ENCODE measurements at regions not wholly inside any gene's neighbourhood (a gene's known extent, or its start where the extent isn't known, plus 50 kb on each side); places are given as distances from the start of the nearest gene placed in this dataset.
"Not testable (repeated sequence)": the region's sequence is repeated elsewhere in the genome, so short reads cannot be mapped to it uniquely, and the experiment has no call there.

GRCh38 chr2:175253871-175254270, 72.4 kb upstream of the ATP5MC3 start:
- POLR2A ChIA-PET: no interaction called here
- no peaks in the 10 kb centered on the region for H3K4me1 ChIP-seq (ENCODE audit: control extremely low read depth in 1 of 4, control insufficient read depth in 4 of 4, insufficient read depth in 4 of 4, low read length in 3 of 4)
- DNase-seq: no peak
- H3K36me3 ChIP-seq (ENCODE audit: control insufficient read depth in 4 of 4, insufficient read depth in 4 of 4, low read length in 3 of 4): no peaks in the 10 kb centered on the region
- H3K27ac ChIP-seq (ENCODE audit: insufficient read depth in 1 of 2, low read depth in 1 of 2, low read length in 2 of 2, poor library complexity in 1 of 2, severe bottlenecking in 2 of 2): no peak overlapping the region
- CTCF ChIA-PET: no interaction called here
- 91% methylated on average over 3 of the region's 3 CpGs for WGBS (ENCODE audit: insufficient coverage)
- peaks cover under 1 to 28% (median 4%) of the 10 kb centered on the region in 5 experiments for H3K27me3 ChIP-seq (replicated peaks in 2 of 5; ENCODE audit: control insufficient read depth in 4 of 5, insufficient read depth in 5 of 5, low read length in 4 of 5)
- peaks cover 0 to 4% (median under 1%) of the 10 kb centered on the region in 5 experiments for H3K9me3 ChIP-seq (ENCODE audit: control extremely low read depth in 1 of 5, control insufficient read depth in 4 of 5, insufficient read depth in 2 of 5, low read depth in 1 of 5, low read length in 4 of 5)
- H3K4me3 ChIP-seq (ENCODE audit: control insufficient read depth in 1 of 7, extremely low read depth in 1 of 7, insufficient read depth in 4 of 7, low read depth in 2 of 7, low read length in 6 of 7): no peak overlapping the region

DNA sequence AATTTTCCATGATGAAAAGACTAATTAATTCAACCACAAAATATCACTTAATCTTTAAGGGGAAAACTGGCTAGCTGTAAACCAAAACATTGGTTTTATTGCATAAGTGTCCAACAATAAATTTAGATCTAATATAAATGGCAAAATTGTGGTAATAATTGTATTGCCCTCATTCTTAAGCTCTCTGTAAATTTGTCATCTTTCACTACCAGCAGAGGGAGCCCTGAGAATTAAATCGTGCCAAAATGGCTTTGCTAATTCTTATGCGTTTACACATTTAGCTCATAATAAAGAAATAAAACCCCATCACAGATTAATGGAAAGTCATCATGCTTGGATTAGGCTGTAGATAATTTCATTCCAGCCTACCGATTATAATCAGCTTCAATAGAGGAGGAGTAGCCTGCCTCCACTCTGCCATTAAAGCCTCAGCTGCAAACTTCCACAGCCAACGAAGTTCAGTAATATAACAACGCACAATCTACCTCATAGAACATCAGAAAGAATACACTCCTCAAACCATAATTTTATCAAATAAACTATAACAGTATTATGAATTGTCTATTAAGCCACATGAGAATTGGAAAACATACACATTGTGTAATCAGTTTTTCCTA, 70.0 kb upstream of the ATP5MC3 start:
- Histone ChIP-seq H3K27me3 (replicated peaks in 2 of 5; ENCODE audit: control insufficient read depth in 4 of 5, insufficient read depth in 5 of 5, low read length in 4 of 5) (peaks cover 2 to 36% (median 9%) of the 10 kb centered on the region in 5 experiments), H3K27ac (ENCODE audit: insufficient read depth in 1 of 2, low read depth in 1 of 2, low read length in 2 of 2, poor library complexity in 1 of 2, severe bottlenecking in 2 of 2) (no peak overlapping the region), H3K36me3 (ENCODE audit: control insufficient read depth in 4 of 4, insufficient read depth in 4 of 4, low read length in 3 of 4) (no peaks in the 10 kb centered on the region), H3K9me3 (ENCODE audit: control extremely low read depth in 1 of 5, control insufficient read depth in 4 of 5, insufficient read depth in 2 of 5, low read depth in 1 of 5, low read length in 4 of 5) (no peaks in the 10 kb centered on the region), H3K4me3 (ENCODE audit: control insufficient read depth in 1 of 7, extremely low read depth in 1 of 7, insufficient read depth in 4 of 7, low read depth in 2 of 7, low read length in 6 of 7) (no peak overlapping the region), H3K4me1 (ENCODE audit: control extremely low read depth in 1 of 4, control insufficient read depth in 4 of 4, insufficient read depth in 4 of 4, low read length in 3 of 4) (no peaks in the 10 kb centered on the region)
- CTCF ChIA-PET: interaction anchor here (0.7 to 4.8 kb wide), 19 partner anchors 8 to 850 kb away, joined by 3 to 31 read pairs (median 5); no protein-coding TSS in a partner anchor
- POLR2A ChIA-PET: interaction anchor here (0.6 kb wide), 1 partner anchor 780 kb away, joined by 3 read pairs; no protein-coding TSS in a partner anchor
- peak; percentile 44 to 73 (median 66) for DNase-seq
- WGBS (ENCODE audit: insufficient coverage): 0% methylated on average over 3 of the region's 5 CpGs

DNA sequence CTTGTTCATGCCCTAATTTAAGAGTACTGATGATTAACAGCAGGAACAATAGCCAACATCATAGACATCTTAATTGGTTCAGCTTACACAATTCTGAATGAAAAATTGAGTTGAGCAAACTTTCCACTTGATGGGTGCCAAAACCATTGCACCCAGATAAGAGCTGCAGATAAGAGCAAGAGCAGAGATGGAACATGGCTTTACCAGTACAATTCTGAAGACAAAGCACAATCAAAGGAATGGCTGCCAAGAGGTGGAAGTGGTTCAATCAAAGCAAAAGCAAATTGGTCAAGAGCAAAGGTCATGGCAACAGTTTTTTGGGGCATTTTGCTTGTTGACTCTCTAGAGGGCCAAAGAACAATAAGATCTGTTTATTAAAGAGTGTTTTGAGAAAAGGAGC, 65.6 kb upstream of the ATP5MC3 start:
- no peak overlapping the region for H3K4me3 ChIP-seq (ENCODE audit: control insufficient read depth in 1 of 7, extremely low read depth in 1 of 7, insufficient read depth in 4 of 7, low read depth in 2 of 7, low read length in 6 of 7)
- no peak for DNase-seq
- no peaks in the 10 kb centered on the region for H3K36me3 ChIP-seq (ENCODE audit: control insufficient read depth in 4 of 4, insufficient read depth in 4 of 4, low read length in 3 of 4)
- no peaks in the 10 kb centered on the region for H3K4me1 ChIP-seq (ENCODE audit: control extremely low read depth in 1 of 4, control insufficient read depth in 4 of 4, insufficient read depth in 4 of 4, low read length in 3 of 4)
- H3K9me3 ChIP-seq (ENCODE audit: control extremely low read depth in 1 of 5, control insufficient read depth in 4 of 5, insufficient read depth in 2 of 5, low read depth in 1 of 5, low read length in 4 of 5): no peaks in the 10 kb centered on the region
- CTCF ChIA-PET: interaction anchor here (1.2 kb wide), 1 partner anchor 14 kb away, joined by 3 read pairs; no protein-coding TSS in a partner anchor
- H3K27ac ChIP-seq (ENCODE audit: insufficient read depth in 1 of 2, low read depth in 1 of 2, low read length in 2 of 2, poor library complexity in 1 of 2, severe bottlenecking in 2 of 2): no peak overlapping the region
- POLR2A ChIA-PET: no interaction called here
- peaks cover 2 to 21% (median 10%) of the 10 kb centered on the region in 5 experiments for H3K27me3 ChIP-seq (replicated peaks in 2 of 5; ENCODE audit: control insufficient read depth in 4 of 5, insufficient read depth in 5 of 5, low read length in 4 of 5)

DNA sequence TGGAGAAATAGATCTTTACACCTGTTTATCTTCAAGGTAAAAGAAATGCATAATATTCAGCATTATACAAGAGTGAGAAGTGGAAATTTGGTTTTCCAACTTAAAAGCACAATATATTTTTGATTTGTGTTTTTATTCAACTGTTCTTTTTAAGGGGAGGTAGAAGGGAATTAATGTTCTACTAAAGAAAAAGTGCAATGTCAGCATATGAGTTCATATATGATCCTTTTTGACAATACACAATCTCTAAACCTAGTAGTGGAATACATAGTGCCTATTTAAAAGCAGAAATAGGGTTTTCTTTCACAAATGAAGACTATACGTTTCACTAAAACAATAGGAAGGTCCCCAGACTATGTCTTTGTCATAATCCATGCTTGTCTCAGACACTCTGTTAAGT, 63.2 kb upstream of the ATP5MC3 start:
- no peak for DNase-seq

DNA sequence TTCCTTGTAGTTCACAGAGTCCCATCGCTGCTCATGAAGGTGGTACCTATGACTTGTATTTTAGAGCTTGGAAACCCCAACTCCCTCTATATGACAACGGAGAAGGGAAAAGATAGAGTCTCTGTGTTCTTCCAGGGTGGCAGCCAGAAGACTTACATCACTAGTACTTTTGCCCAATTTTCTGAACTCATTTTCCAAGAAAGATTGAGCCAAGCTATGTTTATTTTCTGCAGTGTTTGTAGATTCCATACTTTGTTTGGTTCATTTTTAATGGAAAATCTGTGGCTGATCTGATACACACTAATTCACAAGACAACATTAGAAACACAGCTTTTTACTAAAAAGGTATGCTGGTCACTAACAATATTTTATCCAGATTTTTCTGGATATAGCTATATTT, 60.2 kb upstream of the ATP5MC3 start:
- H3K4me1 ChIP-seq (ENCODE audit: control extremely low read depth in 1 of 4, control insufficient read depth in 4 of 4, insufficient read depth in 4 of 4, low read length in 3 of 4): no peaks in the 10 kb centered on the region
- peaks cover 0 to 6% (median 0%) of the 10 kb centered on the region in 5 experiments for H3K27me3 ChIP-seq (replicated peaks in 2 of 5; ENCODE audit: control insufficient read depth in 4 of 5, insufficient read depth in 5 of 5, low read length in 4 of 5)
- H3K9me3 ChIP-seq (ENCODE audit: control extremely low read depth in 1 of 5, control insufficient read depth in 4 of 5, insufficient read depth in 2 of 5, low read depth in 1 of 5, low read length in 4 of 5): peaks cover 0 to 8% (median 3%) of the 10 kb centered on the region in 5 experiments
- DNase-seq: no peak
- H3K27ac ChIP-seq (ENCODE audit: insufficient read depth in 1 of 2, low read depth in 1 of 2, low read length in 2 of 2, poor library complexity in 1 of 2, severe bottlenecking in 2 of 2): no peak overlapping the region
- ChIA-PET CTCF (interaction anchor here (1.4 to 4.2 kb wide), 2 partner anchors 9 to 37 kb away, joined by 5 to 20 read pairs; no protein-coding TSS in a partner anchor), POLR2A (no interaction called here)
- no peak overlapping the region for H3K4me3 ChIP-seq (ENCODE audit: control insufficient read depth in 1 of 7, extremely low read depth in 1 of 7, insufficient read depth in 4 of 7, low read depth in 2 of 7, low read length in 6 of 7)
- no peaks in the 10 kb centered on the region for H3K36me3 ChIP-seq (ENCODE audit: control insufficient read depth in 4 of 4, insufficient read depth in 4 of 4, low read length in 3 of 4)
- 100% methylated on average over 1 of the region's 2 CpGs for WGBS (ENCODE audit: insufficient coverage)

More for the DNA sequence above, 63.2 kb upstream of the ATP5MC3 start:
- Histone ChIP-seq H3K4me3 (ENCODE audit: control insufficient read depth in 1 of 7, extremely low read depth in 1 of 7, insufficient read depth in 4 of 7, low read depth in 2 of 7, low read length in 6 of 7) (no peak overlapping the region), H3K36me3 (ENCODE audit: control insufficient read depth in 4 of 4, insufficient read depth in 4 of 4, low read length in 3 of 4) (no peaks in the 10 kb centered on the region), H3K4me1 (ENCODE audit: control extremely low read depth in 1 of 4, control insufficient read depth in 4 of 4, insufficient read depth in 4 of 4, low read length in 3 of 4) (no peaks in the 10 kb centered on the region), H3K27me3 (replicated peaks in 2 of 5; ENCODE audit: control insufficient read depth in 4 of 5, insufficient read depth in 5 of 5, low read length in 4 of 5) (peaks cover 0 to 21% (median 12%) of the 10 kb centered on the region in 5 experiments), H3K27ac (ENCODE audit: insufficient read depth in 1 of 2, low read depth in 1 of 2, low read length in 2 of 2, poor library complexity in 1 of 2, severe bottlenecking in 2 of 2) (no peak overlapping the region), H3K9me3 (ENCODE audit: control extremely low read depth in 1 of 5, control insufficient read depth in 4 of 5, insufficient read depth in 2 of 5, low read depth in 1 of 5, low read length in 4 of 5) (no peaks in the 10 kb centered on the region)
- WGBS (ENCODE audit: insufficient coverage): 80% methylated on average over 1 of the region's 1 CpG
- CTCF ChIA-PET: interaction anchor here (1.6 kb wide), 1 partner anchor 10 kb away, joined by 3 read pairs; no protein-coding TSS in a partner anchor
- POLR2A ChIA-PET: no interaction called here

- H3K27ac ChIP-seq (ENCODE audit: insufficient read depth in 1 of 2, low read depth in 1 of 2, low read length in 2 of 2, poor library complexity in 1 of 2, severe bottlenecking in 2 of 2); H3K36me3 ChIP-seq (ENCODE audit: control insufficient read depth in 4 of 4, insufficient read depth in 4 of 4, low read length in 3 of 4); H3K4me1 ChIP-seq (ENCODE audit: control extremely low read depth in 1 of 4, control insufficient read depth in 4 of 4, insufficient read depth in 4 of 4, low read length in 3 of 4); DNase-seq; POLR2A ChIA-PET; H3K27me3 ChIP-seq (replicated peaks in 2 of 5; ENCODE audit: control insufficient read depth in 4 of 5, insufficient read depth in 5 of 5, low read length in 4 of 5); H3K4me3 ChIP-seq (ENCODE audit: control insufficient read depth in 1 of 7, extremely low read depth in 1 of 7, insufficient read depth in 4 of 7, low read depth in 2 of 7, low read length in 6 of 7); H3K9me3 ChIP-seq (ENCODE audit: control extremely low read depth in 1 of 5, control insufficient read depth in 4 of 5, insufficient read depth in 2 of 5, low read depth in 1 of 5, low read length in 4 of 5): not testable (repeated sequence)
- CTCF ChIA-PET: interaction anchor here (4.2 kb wide), 1 partner anchor 11 kb away, joined by 20 read pairs; no protein-coding TSS in a partner anchor
- no CpG with 5 or more reads among the region's 2 CpGs for WGBS (ENCODE audit: insufficient coverage)
Measured at GRCh38 chr2:175240033-175240432, 58.5 kb upstream of the ATP5MC3 start.

DNA sequence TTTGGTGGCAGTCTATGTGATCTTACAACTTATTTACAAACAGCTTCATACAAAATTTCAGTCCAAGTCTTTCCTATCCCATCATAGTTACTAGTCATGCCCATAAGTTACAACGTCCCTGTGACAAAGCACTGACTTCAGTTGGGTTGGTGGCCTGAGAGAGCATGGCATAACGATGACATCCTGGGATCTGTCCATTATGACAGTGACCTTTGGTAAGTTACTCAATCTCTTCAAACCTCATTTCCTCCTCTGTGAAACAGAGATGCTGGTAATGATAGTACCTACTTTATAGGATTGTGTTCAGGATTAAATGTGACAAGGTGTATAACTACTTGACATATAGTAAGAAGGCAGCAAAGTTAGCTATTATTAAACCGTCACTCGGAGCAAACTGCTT, 55.4 kb upstream of the ATP5MC3 start:
- no CpG with 5 or more reads among the region's 4 CpGs for WGBS (ENCODE audit: insufficient coverage)
- Histone ChIP-seq H3K4me3 (ENCODE audit: control insufficient read depth in 1 of 7, extremely low read depth in 1 of 7, insufficient read depth in 4 of 7, low read depth in 2 of 7, low read length in 6 of 7) (no peak overlapping the region), H3K36me3 (ENCODE audit: control insufficient read depth in 4 of 4, insufficient read depth in 4 of 4, low read length in 3 of 4) (no peaks in the 10 kb centered on the region), H3K27ac (ENCODE audit: insufficient read depth in 1 of 2, low read depth in 1 of 2, low read length in 2 of 2, poor library complexity in 1 of 2, severe bottlenecking in 2 of 2) (no peak overlapping the region), H3K9me3 (ENCODE audit: control extremely low read depth in 1 of 5, control insufficient read depth in 4 of 5, insufficient read depth in 2 of 5, low read depth in 1 of 5, low read length in 4 of 5) (peaks cover 0 to 8% (median 3%) of the 10 kb centered on the region in 5 experiments), H3K27me3 (replicated peaks in 2 of 5; ENCODE audit: control insufficient read depth in 4 of 5, insufficient read depth in 5 of 5, low read length in 4 of 5) (peaks cover 0 to 4% (median 0%) of the 10 kb centered on the region in 5 experiments), H3K4me1 (ENCODE audit: control extremely low read depth in 1 of 4, control insufficient read depth in 4 of 4, insufficient read depth in 4 of 4, low read length in 3 of 4) (peaks cover 0 to 4% (median under 1%) of the 10 kb centered on the region in 4 experiments)
- ChIA-PET CTCF (no interaction called here), POLR2A (no interaction called here)
- no peak for DNase-seq
